NCI-H146 treated with DMSO at 0.1 percent for 48 hours (cell line): ENCODE measurements at regions not wholly inside any gene's neighbourhood (a gene's known extent, or its start where the extent isn't known, plus 50 kb on each side); places are given as distances from the start of the nearest gene placed in this dataset.
A peak's percentile ranks its signal among the peaks of the same experiment; 100 is the strongest.

Experiments
- DNase-seq: peaks from one replicate; lab custom pipeline; 2025; ENCODE audit not compliant: unreplicated experiment; lab: John Stamatoyannopoulos, UW

DNA sequence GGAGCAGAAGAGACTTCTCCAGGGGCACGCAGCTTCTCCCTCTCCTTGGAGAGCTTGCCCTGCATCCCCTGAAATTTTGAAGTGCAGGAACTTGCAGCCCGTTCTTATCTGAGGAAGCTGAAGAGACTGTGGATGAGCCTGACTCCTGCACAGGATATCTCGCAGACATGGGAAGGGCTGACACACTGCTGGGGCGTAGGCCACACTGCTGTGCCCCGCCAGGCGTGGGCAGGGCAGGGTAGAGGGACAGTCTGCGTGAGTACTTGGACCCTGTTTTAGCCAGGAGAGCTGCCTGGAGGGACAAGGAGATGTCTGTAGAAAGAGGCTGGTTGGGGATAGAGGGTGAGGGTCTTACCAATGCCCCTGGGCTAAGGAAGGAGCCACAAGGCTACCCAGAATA, 353.7 kb upstream of the NBEA start:
- no peak for DNase-seq

DNA sequence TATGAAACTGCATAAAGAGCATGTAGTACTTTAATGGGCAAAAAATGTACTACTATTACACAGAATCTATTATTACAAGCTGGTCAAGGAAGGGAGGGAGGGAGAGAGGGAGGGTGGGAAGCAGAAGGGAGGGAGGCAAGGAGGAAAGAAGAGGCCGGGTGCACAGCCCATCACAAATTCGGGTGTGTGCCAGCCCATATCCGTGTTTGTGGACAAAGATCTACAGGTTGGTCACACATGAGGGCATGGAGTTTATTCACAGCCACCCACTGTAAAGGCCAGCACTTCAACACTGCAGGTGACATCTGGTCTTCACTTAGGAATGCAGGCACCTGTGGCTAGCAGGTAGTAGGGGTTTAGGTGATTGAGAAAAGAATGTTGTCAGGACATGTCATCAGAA, 352.5 kb upstream of the NBEA start:
- DNase-seq: no peak

DNA sequence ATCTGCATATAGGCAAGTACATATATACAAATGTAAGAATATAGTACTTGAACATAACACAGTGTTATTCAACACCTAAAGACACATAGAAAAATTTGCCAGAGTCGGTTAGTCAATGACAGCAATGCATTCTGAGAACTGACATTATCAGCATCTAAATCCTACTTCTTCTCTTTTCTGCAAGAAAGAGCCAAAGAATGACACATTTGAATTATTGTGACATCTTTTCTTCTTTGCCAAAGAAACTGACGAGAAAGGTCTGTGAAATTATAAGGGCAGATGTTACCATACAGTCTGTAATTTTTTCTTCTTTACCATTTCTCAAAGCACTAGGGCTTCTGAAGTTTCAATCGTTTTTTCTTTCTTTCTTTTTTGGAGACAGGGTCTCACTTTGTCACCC, 350.9 kb upstream of the NBEA start:
- DNase-seq: no peak

DNA sequence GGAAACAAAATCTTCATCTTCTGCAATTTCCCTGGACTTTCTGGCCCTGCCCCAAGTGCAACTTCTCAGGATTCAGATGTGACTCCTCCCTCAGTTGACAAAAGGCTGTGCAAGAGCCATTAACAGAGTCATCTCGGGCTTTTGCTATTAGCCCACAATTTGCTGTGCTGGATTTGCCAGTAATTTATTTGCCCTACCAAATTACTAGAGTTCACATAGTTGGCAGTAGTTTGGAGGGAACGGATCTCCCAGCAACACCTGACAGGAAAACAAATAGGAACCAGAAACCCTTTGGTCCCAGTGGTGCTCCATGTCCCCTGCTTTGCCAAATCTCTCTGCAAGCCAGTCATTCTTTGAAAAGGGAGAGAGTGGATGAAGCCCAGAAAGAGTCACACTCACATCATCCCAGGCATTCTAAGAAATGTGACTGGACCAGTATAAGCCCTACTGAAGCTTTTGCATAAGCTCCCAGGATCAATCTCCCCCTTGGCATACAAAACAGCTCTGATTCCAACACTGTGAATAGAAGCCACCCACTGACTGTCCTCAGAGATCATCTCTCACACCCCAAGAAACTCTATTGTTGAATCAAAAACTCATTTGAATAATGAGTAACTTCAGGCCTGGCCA, 350.1 kb upstream of the NBEA start:
- DNase-seq: no peak

DNA sequence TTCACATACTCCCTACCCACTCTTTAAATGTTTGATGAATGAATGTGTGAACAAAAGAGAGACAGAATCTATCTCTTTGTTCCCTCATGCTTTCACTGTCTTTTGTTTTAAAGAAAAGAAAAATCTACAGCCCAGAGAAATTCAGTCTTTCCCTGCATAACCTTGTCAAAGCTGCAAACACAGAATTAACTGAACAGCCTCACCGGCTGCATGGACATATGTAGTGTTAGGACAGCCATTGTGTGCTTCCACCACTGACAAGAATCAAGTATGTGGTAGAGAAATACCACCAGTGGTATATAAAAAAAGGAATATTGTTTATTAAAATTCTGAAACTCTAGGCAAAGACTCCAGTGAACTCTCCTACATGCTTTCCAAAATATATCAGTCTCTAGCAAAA, 348.4 kb upstream of the NBEA start:
- DNase-seq: no peak

DNA sequence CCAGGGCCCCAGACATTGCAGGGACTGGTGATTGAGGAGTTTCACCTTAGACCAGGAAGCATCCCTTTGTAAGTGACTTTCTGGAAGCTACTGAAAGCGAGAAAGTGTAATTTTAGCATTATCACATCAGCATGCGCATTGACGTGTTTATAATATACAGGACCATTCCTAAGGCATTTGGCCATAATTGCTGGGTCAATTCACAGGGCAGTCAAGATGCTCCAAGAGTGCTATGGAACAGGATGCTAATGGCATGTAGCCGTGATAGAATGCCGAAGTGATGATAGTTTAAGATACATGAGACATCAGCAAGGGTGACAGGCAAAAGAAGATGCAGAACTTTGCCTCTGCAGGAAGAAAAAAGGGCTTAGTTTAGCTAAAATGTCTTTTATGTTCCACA, 347.6 kb upstream of the NBEA start:
- DNase-seq: no peak

DNA sequence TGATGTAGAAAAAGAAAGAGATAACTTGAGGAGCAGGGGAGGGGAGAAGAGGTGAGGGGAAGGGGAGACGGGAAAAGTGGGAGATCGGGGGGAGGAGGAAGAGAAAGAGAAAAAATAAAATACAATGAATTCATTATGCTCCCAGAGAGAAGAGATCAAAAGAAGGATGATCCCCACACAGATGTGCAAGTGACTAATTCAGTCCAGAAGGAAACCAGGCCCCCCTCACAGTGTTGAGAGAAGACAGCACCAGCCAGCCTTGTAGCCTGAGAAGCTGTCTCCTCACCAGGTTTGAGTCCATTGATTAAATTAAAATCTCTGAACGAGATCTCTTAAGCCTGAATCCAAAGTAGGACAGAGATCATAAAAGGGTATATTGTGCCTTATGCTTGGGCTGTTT, 333.7 kb upstream of the NBEA start:
- DNase-seq: no peak

DNA sequence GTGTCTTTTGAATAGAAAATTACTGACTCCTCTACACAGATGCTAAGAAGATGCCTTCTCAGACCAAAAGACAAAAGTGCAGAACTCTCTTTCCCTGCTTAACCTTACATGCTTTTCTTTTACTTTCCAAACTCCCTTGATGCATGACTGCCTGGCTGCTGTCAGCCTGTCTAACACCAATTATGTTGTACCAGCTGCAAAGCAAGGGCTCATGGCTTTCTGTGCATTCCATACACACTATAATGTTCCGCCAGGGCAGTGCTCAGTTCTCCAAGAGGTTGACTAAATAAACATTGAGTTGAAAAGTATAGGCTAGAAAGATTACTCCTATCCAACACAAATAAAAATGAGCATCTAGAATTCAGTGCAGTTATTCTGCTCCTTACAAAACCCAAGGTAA, 330.4 kb upstream of the NBEA start:
- DNase-seq: no peak

DNA sequence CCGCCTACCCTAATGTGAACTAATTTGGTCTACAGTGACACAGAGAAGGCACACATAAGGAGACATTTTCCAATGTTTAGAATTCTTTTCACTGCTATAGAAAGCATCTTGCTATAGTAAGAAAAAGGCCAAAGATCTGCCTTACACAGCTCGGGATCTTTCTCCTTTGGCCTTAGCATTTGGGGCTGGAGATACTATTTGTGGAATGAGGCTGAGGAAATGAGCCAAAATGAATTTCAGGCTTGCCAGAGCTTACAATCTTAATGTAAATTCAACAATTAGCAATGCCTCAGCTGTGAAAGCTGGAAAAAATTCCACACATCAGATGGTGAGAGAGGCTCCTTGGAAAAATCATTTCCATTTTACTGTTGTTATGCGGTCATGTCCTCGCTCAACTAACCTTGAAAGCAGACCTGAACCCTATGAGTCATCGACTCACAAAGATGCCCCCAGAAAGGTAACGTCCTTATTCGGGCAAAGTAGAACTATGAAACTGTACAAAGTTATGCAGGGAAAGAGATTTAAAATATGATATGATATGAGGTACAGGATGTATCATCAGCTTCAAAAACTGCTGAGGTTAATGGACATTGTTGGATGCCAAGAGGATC, 324.5 kb upstream of the NBEA start:
- DNase-seq: no peak

DNA sequence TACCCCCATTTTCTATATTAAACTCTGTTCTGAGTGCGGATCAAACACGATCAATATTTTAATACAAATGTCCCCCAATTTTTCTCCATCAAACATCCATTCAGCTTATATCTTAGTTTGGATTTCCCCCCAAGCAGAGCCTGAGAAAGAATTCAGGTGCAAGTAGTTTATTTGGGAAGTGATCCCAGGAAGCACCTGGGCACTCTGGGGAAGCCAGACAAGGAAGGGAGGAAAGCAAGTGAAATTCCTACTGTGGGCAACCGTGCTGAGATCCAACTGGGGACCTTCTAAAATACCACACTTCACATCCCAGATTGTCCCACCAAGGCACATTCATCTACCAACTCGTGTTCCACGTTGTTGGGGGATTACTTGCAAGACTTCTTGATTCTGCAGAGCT, 323.4 kb upstream of the NBEA start:
- no peak for DNase-seq

DNA sequence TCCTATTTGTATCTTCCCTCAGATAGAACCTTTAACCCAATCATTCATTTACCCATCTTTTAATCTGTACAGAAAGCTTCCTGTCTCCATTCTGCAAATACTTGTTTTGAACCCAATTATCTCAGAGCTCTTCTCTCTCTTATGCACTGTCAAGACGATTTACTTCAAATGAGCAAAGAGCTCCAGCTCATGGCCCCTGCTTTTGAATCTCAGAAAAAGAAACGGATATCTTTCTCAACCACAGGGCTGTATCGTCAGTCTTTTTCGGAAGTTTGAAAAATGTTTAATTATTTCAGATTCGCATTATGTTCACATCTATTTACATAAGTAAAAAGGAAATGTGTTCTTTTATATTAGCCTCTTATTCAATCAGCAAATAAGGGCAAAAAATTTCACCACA, 322.7 kb upstream of the NBEA start:
- no peak for DNase-seq

DNA sequence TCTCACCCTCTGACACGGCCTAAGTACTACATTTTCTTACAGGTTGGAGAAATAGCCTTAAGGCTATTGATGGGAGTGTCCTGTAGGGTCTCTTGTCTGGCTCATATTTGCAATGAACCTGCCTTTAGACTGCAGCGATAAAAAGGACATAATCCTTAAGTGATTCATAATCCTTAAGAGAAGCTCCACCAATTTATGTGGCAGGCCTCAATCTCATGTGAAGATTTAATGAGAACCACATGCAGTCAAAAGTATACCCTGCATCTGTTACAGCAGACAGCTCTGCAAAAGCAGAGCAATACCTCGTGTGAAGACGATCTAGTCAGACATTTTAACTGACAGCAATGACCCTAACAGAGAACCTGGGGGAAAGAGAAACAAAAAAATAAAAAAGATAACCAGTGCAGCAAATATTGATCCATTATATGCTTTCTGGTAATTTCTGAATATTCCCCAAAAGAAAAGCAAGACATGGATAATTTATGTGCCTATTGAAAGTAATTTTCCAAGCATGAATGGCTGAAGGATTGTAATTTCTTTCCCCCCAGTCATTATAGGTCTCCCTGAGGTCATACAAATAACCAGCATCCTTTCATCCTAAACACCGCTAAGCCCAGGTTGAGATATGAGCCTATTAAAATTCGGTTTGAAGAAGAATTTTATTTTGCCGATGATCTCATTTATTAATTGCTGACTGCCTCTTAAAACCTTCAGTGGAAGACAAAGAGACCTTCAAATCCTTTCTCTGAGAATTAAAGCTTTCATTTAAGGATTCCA, 321.8 kb upstream of the NBEA start:
- peak; percentile 85 for DNase-seq

DNA sequence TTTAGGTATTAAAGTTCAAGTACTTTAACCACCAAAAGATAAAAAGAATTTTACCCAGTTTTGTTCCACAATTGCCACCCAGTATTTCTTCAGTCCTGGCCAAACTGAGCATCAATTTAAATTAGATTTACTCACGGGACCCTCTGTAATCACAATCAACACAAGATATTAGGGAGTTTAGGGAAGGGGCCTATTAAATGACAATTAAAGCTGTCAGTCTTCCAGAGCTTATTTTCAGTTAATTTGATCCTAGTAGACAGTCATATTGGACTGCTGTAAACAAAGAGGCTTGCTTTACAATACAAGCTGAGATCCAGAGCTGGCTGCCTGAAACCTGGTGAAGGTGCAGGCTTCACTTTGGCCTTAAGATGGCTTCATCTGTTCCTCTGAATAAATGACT, 321.2 kb upstream of the NBEA start:
- DNase-seq: peak; percentile 47

DNA sequence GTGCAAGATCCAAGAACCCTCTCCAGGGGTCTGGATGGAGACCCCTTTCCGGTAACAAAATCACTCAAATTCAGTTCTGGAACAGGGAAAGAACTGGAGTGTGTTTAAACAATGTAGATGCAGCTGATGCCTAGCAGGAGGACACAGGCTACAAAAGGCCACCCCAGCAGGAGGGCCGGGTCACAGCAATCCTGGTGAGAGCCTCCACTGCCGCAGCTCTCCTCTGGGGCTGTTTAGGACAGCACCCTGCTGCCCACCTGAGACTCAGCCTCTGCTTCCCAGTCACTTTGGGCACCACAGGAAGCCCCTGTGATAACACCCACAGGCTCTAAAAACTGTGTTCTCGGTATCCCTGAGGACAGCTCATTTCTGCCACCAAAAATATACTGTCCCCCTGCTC, 318.7 kb upstream of the NBEA start:
- peak; percentile 80 for DNase-seq

DNA sequence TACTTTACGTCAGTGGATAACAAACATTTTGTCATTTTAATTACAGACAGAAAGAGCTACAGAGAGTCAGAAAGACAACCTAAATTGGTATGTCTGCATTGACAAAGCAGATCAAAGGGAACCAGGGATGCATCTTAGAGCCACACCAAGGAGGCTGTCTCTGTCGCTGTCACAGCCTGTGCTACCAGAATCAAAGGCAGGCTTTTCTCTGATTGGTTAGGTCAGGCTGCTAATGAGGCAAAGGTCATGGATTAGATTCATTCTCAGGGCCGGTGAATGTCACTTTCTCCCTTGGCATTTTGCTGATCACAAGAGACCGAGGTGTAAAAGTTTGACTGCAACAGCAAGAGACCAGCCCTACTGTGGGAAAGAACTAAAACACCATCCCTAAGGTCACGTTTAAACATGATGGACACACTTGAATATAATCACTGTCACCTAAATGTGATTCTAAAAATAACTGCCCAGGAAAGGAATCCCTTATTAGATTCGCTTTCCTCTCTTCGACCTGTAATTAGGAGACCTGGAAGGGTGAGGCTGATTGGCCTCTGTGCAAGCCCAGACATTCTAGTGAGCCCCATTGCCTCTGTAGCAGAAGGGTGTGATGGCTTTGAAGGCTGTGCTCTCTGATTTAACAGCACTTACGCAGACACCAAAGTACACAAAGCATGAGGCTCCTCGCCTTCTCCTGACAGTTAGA, 314.4 kb upstream of the NBEA start:
- peak; percentile 45 for DNase-seq

DNA sequence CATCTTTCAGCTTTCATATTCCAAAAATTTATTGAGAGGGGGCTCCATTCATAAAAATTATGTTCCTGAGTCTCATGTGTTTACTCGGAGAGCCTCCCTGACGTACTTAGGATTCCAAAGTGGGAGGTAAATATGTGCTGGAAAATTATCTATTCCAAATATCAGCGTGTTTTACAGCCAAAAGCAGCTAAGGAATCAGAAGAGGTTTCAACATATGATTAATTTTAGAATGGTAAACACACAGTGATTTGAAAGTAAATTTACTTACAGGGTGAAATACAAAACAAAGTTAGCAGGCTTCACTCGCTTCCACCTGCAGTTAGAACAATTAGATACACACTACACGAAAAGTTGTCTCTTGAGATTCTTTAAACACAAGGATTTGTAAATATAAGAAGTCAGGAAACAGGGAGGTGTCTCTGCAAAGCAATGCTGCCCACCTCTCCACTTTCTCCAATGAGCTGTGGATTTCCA, 313.8 kb upstream of the NBEA start:
- DNase-seq: no peak

DNA sequence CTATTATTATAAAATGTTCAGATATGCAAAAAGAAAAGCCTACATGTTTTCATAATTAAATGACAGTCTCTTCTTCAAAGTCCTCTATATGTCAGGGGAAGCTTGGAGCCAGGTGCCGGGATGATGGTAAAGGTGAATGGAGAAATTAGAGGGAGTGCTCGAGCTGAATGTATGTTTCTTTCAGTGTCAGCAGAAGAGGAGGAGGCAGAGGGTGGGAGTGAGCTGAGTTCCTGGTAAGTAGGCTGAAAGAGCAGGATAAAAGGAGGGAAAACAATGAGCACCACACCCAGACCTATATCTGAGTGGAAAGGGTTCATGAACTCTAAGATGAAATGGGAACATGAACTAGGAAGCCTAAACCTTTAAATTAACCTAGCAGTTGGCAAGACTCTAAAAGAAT, 307.6 kb upstream of the NBEA start:
- no peak for DNase-seq

DNA sequence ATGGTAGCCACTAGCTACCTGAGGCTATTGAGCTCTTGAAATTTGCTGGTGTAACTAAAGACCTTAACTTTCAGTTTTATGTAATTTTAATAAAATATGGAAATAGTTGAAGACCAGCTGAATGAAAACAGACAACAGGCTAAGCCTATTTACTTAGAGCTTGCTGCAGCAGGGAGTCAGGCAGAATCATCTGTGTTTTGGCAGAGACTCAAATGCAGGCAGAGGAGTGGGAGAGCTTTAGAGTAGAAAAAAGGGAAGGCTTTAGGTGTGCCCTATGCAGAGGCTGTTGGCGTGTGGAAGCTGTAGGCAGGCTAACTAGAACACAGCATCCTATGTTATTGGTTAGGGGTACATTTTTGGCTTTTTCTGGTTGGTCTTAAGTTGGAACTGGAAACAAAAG, 304.9 kb upstream of the NBEA start:
- DNase-seq: no peak

DNA sequence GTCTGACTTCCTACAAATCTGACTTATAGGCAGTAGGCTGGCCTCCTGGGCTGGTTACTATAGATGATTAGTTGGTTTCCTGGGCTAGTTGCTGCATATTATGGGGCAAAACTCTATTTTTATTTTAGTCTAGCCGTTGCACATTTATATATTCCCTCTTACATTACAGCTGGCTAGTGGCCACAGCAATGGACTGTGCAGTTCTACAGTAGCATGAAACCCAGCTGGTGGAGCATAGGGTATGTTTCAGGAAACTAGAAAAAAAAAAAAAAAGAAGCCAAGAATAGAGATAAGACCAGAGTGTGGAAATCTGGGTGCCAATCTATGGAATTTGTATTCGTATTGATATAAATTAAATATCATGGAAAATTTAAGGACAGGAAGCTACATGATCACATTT, 304.4 kb upstream of the NBEA start:
- no peak for DNase-seq

DNA sequence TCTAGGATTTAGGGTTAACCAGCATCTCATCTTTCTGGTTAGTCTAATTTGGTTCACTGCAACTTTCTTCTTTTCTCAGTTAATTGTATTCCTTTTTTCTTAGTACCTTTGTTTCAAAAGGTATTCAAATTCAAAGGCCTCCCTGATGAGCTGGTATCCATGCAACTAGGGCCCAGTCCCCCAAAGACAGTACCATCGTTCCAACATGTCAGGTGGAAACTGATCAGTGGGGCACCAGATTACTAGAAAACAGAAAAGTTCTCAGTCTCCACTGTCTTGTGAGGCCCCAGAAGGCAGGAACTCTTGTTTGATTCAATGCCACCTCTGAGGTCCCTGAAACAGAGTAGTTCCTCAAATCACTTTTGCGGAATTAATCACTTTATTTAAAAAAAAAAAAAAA, 303.2 kb upstream of the NBEA start:
- no peak for DNase-seq

DNA sequence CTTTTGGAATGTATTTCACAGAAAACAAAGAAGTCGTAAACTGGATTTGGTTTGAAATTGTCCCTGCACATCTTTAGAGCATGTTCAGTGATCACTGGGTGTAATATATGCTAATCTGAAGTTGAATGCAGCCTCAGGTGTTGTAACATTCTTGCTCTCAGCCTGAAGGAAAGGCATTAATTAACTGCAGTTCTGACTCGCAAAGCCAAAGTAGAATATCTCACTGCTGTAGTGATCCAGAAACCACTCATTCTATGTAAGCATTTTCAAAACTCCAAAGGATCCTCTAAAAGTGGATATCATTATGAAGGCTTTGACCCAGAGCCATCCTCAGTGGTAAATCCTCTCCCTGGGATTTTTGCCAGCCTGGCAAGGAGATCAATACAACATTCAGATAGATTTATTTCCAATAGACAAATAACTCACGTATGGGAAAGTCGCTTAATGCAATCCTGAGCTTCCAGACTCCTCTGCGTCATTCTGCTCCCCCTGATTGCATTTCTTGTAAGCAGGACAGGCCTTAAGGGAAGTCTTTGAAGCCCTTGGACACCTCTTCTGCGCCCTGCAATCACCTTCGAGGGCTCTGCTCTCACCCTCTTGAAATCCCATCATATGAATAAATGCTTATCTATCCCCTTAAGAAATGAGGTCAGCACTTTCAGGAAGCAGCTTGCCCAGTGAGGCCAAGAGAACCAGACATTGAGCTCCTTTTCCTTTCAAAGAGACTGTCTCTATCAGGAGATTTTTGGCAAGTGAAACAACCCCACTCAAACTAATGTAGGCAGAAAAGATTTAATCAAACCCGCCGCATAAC, 301.7 kb upstream of the NBEA start:
- DNase-seq: no peak
